ENCODE measurements at regions not wholly inside any gene's neighbourhood (a gene's known extent, or its start where the extent isn't known, plus 50 kb on each side); places are given as distances from the start of the nearest gene placed in this dataset.
"Not testable (repeated sequence)": the region's sequence is repeated elsewhere in the genome, so short reads cannot be mapped to it uniquely, and the experiment has no call there.

- TF ChIP-seq POLR2A (IDR thresholded peaks at IDR 0.05; ENCODE audit: low read depth, low read length): no peak
- no peak for TF ChIP-seq POLR2AphosphoS5 (IDR thresholded peaks at IDR 0.05; ENCODE audit: insufficient read depth, low read depth, low read length)
- TF ChIP-seq, protein P1, sequence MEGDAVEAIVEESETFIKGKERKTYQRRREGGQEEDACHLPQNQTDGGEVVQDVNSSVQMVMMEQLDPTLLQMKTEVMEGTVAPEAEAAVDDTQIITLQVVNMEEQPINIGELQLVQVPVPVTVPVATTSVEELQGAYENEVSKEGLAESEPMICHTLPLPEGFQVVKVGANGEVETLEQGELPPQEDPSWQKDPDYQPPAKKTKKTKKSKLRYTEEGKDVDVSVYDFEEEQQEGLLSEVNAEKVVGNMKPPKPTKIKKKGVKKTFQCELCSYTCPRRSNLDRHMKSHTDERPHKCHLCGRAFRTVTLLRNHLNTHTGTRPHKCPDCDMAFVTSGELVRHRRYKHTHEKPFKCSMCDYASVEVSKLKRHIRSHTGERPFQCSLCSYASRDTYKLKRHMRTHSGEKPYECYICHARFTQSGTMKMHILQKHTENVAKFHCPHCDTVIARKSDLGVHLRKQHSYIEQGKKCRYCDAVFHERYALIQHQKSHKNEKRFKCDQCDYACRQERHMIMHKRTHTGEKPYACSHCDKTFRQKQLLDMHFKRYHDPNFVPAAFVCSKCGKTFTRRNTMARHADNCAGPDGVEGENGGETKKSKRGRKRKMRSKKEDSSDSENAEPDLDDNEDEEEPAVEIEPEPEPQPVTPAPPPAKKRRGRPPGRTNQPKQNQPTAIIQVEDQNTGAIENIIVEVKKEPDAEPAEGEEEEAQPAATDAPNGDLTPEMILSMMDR (IDR thresholded peaks at IDR 0.05; ENCODE audit: extremely low read depth in 1 of 2, insufficient read depth in 1 of 2, low read depth in 1 of 2, low read length in 2 of 2): no peak
- no peak for TF ChIP-seq JUN (IDR thresholded peaks at IDR 0.05; ENCODE audit: borderline replicate concordance, insufficient read depth, insufficient read length, low read depth)
- TF ChIP-seq EZH2 (IDR thresholded peaks at IDR 0.05; ENCODE audit: borderline replicate concordance, low read depth, low read length, severe bottlenecking): no peak
- TF ChIP-seq MYC (IDR thresholded peaks at IDR 0.05; ENCODE audit: low read depth, low read length): no peak
- TF ChIP-seq GATA2 (IDR thresholded peaks at IDR 0.05; ENCODE audit: insufficient read depth, insufficient read length, low read depth, low read length): no peak
- TF ChIP-seq FOS (IDR thresholded peaks at IDR 0.05; ENCODE audit: borderline replicate concordance, insufficient read depth, low read length): no peak
- TF ChIP-seq MAX (IDR thresholded peaks at IDR 0.05; ENCODE audit: insufficient read depth, insufficient read length): no peak
- intact Hi-C loops (cut with micrococcal nuclease): no loop called here
- no peaks in the 10 kb centered on the region for H3K9me3 ChIP-seq (replicated peaks; ENCODE audit: control insufficient read depth, insufficient read depth, low read length)
- BruUV-seq (replicated peaks): no TSS peak
- H3K4me2 ChIP-seq (ENCODE audit: insufficient read depth, low read length): no peak overlapping the region
- FAIRE-seq (no peak), DNase-seq (ENCODE audit: low read depth, low spot score) (no peak)
- H3K27ac ChIP-seq (ENCODE audit: insufficient read depth, low read depth, low read length): no peak overlapping the region
- no peaks in the 10 kb centered on the region for H3K36me3 ChIP-seq (ENCODE audit: control insufficient read depth in 2 of 2, extremely low read depth in 1 of 2, insufficient read depth in 2 of 2, low read length in 2 of 2)
- H3K9me1 ChIP-seq (replicated peaks; ENCODE audit: control insufficient read depth, extremely low read depth, insufficient read depth, low read length): no peaks in the 10 kb centered on the region
- no peak overlapping the region for H3K4me3 ChIP-seq (replicated peaks in 1 of 3; ENCODE audit: insufficient read depth in 1 of 3, low read depth in 1 of 3, low read length in 3 of 3)
- H2AFZ ChIP-seq (ENCODE audit: low read depth, low read length): no peak overlapping the region
- CTCF ChIA-PET: interaction anchor here (1.3 to 2.0 kb wide), 2 partner anchors 281 to 308 kb away, joined by 3 to 8 read pairs; no protein-coding TSS in a partner anchor
- H3K9ac ChIP-seq (replicated peaks; ENCODE audit: extremely low read depth, insufficient read depth, low read length): no peak overlapping the region
- dilution Hi-C loops (cut with MboI; ENCODE audit: extremely low pct_ligation_motif_present, low sequenced_read_pairs): no loop called here
- POLR2A ChIA-PET: no interaction called here
- no peaks in the 10 kb centered on the region for H4K20me1 ChIP-seq (replicated peaks; ENCODE audit: control insufficient read depth, extremely low read depth, insufficient read depth, low read length)
- peaks cover 0 to 2% of the 10 kb centered on the region in 2 experiments for H3K27me3 ChIP-seq (ENCODE audit: control insufficient read depth in 2 of 2, insufficient read depth in 2 of 2, low read length in 2 of 2)
- H3K79me2 ChIP-seq (ENCODE audit: control insufficient read depth, insufficient read depth, low read length): no peaks in the 10 kb centered on the region
- no peaks in the 10 kb centered on the region for H3K4me1 ChIP-seq (ENCODE audit: control insufficient read depth, extremely low read depth, insufficient read depth, low read length)
Observed at GRCh38 chr13:25001476-25002206, 94.3 kb upstream of the PABPC3 start.

DNA sequence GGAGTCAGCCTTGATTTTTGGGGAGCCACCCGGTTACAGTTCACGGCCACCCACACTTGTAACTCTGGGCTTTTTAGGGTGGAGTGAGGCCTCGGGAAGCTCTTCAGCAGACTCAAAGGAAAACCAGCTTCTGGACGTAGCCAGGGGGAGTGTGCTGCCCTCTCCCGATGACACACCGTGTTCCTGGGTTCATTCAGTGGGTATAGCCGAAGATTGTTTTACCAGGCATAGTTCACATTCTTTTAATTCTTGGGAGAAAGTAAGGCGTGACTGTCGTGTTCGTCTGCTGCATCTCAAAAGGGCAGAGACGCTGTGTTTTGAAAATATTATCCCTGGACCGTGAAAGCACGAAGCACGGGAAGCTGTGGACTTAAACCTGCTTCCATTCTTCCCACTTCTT is 93.6 kb upstream of the PABPC3 start:
- H3K4me1 ChIP-seq (ENCODE audit: control insufficient read depth, extremely low read depth, insufficient read depth, low read length); H3K36me3 ChIP-seq (ENCODE audit: control insufficient read depth in 2 of 2, extremely low read depth in 1 of 2, insufficient read depth in 2 of 2, low read length in 2 of 2); H3K4me3 ChIP-seq (replicated peaks in 1 of 3; ENCODE audit: insufficient read depth in 1 of 3, low read depth in 1 of 3, low read length in 3 of 3); DNase-seq (ENCODE audit: low read depth, low spot score); FAIRE-seq; POLR2A ChIA-PET; H3K9ac ChIP-seq (replicated peaks; ENCODE audit: extremely low read depth, insufficient read depth, low read length); H3K9me3 ChIP-seq (replicated peaks; ENCODE audit: control insufficient read depth, insufficient read depth, low read length); BruUV-seq (replicated peaks); H3K27me3 ChIP-seq (ENCODE audit: control insufficient read depth in 2 of 2, insufficient read depth in 2 of 2, low read length in 2 of 2); H2AFZ ChIP-seq (ENCODE audit: low read depth, low read length); intact Hi-C loops (cut with micrococcal nuclease); dilution Hi-C loops (cut with MboI; ENCODE audit: extremely low pct_ligation_motif_present, low sequenced_read_pairs); H3K79me2 ChIP-seq (ENCODE audit: control insufficient read depth, insufficient read depth, low read length); H3K27ac ChIP-seq (ENCODE audit: insufficient read depth, low read depth, low read length); H4K20me1 ChIP-seq (replicated peaks; ENCODE audit: control insufficient read depth, extremely low read depth, insufficient read depth, low read length); H3K4me2 ChIP-seq (ENCODE audit: insufficient read depth, low read length); H3K9me1 ChIP-seq (replicated peaks; ENCODE audit: control insufficient read depth, extremely low read depth, insufficient read depth, low read length): not testable (repeated sequence)
- CTCF ChIA-PET: interaction anchor here (1.3 kb wide), 1 partner anchor 34 kb away, joined by 3 read pairs; no protein-coding TSS in a partner anchor
